A549 (cell line): ENCODE measurements at regions not wholly inside any gene's neighbourhood (a gene's known extent, or its start where the extent isn't known, plus 50 kb on each side); places are given as distances from the start of the nearest gene placed in this dataset.

Experiments
- ATAC-seq, 2 experiments: fragments of 200-7000 bp in 1 of 2; fragments of >200 bp in 1 of 2; cut with Nextera tagmentation in 1 of 2; cut with Tn5 transposase in 1 of 2; 3 replicates each; pipeline versions ENCODE4 v1.8.0 to v1.9.1; 2018 to 2020; ENCODE audit warnings: mild to moderate bottlenecking in 1 of 2, moderate library complexity in 1 of 2
- CTCF ChIA-PET: fragments of 300-600 bp; sonication (Branson Sonifier 250); formaldehyde crosslinking; extraction: SDS; loops from one replicate; lab custom pipeline; 2021; ENCODE audit warnings: antibody characterized with exemption, inconsistent platforms; lab: Yijun Ruan, JAX
- POLR2A ChIA-PET: fragments of 350-600 bp; formaldehyde crosslinking; extraction: SDS; loops from one replicate; lab custom pipeline; 2021; ENCODE audit warnings: antibody characterized with exemption, inconsistent platforms; lab: Yijun Ruan, JAX
- DNase-seq, 2 experiments: peaks; one replicate each; pipeline versions ENCODE4 v3.0.0 to v3.0.0-alpha.2; 2011 to 2016; ENCODE audit warnings: low read depth in 1 of 2, low spot score in 1 of 2
- FAIRE-seq: peaks from 2 replicates; lab custom pipeline; 2011; peaks lifted over from hg19 to GRCh38; lab: Jason Lieb, UNC
- H3K27ac ChIP-seq, 2 experiments: fragments of >200 bp; sonication (Bioruptor Twin); formaldehyde crosslinking; 3 replicates each; pipeline ENCODE4 v1.5.1; 2016 to 2017
- H3K4me1 ChIP-seq: fragments of >200 bp; sonication (Bioruptor Twin); formaldehyde crosslinking; 3 replicates; pipeline ENCODE4 v1.6.1; 2016
- H3K4me2 ChIP-seq: fragments of >200 bp; sonication (Bioruptor Twin); formaldehyde crosslinking; 3 replicates; pipeline ENCODE4 v1.6.1; 2016
- H3K4me3 ChIP-seq: fragments of >200 bp; sonication (Bioruptor Twin); formaldehyde crosslinking; 3 replicates; pipeline ENCODE4 v1.5.1; 2016
- H3K9me3 ChIP-seq: fragments of >200 bp; sonication (Bioruptor Twin); formaldehyde crosslinking; 3 replicates; pipeline ENCODE4 v1.6.1; 2016
- CBX8 ChIP-seq: fragments of 200-600 bp; sonication (generic); IDR thresholded peaks from 2 replicates; pipeline ENCODE4 v1.6.1; 2016
- CHD4 ChIP-seq: fragments of 200-600 bp; sonication (generic); IDR thresholded peaks from 2 replicates; pipeline ENCODE4 v1.6.1; 2016; ENCODE audit warnings: antibody characterized with exemption, mild to moderate bottlenecking, borderline replicate concordance
- CTCF ChIP-seq: fragments of >200 bp; sonication (Bioruptor Twin); formaldehyde crosslinking; IDR thresholded peaks from 3 replicates; pipeline ENCODE4 v1.5.1; 2016
- EHMT2 ChIP-seq: fragments of 200-600 bp; sonication (generic); IDR thresholded peaks from 2 replicates; pipeline ENCODE4 v1.6.1; 2016; ENCODE audit warnings: antibody characterized with exemption, low read depth, mild to moderate bottlenecking, moderate library complexity
- FOSL2 ChIP-seq, 2 experiments: fragments of 450-650 bp in 1 of 2; fragments of >200 bp in 1 of 2; sonication (Bioruptor Twin) in 1 of 2; formaldehyde crosslinking; IDR thresholded peaks; 2 replicates each; pipeline versions ENCODE4 v1.5.0 to v1.6.1; 2016 to 2020; ENCODE audit warnings: mild to moderate bottlenecking in 1 of 2, moderate library complexity in 1 of 2
- GATA3 ChIP-seq: IDR thresholded peaks from 2 replicates; pipeline ENCODE4 v1.6.1; 2012; ENCODE audit warnings: borderline replicate concordance
- HDAC2 ChIP-seq: fragments of 200-600 bp; sonication (generic); IDR thresholded peaks from 2 replicates; pipeline ENCODE4 v1.6.1; 2016
- MAFK ChIP-seq: fragments of 450-650 bp; IDR thresholded peaks from 2 replicates; pipeline ENCODE4 v1.6.1; 2014; ENCODE audit not compliant: partially characterized antibody
- MYC ChIP-seq: IDR thresholded peaks from 2 replicates; pipeline ENCODE4 v1.6.1; 2012; ENCODE audit warnings: mild to moderate bottlenecking, inconsistent platforms, low read length, improper control_type of control experiment, borderline replicate concordance
- NFE2L2 ChIP-seq: fragments of 150-350 bp; conservative IDR thresholded peaks from 2 replicates; pipeline ENCODE4 v1.6.1; 2014; ENCODE audit warnings: low read length
- NR3C1 ChIP-seq: fragments of >200 bp; sonication (Bioruptor Twin); formaldehyde crosslinking; IDR thresholded peaks from 3 replicates; pipeline ENCODE4 v1.6.1; 2017
- POLR2A ChIP-seq: IDR thresholded peaks from 2 replicates; pipeline ENCODE4 v1.6.1; 2012; ENCODE audit warnings: mild to moderate bottlenecking, low read length
- POLR2AphosphoS2 ChIP-seq: conservative IDR thresholded peaks from 2 replicates; pipeline ENCODE4 v1.6.1; 2012; ENCODE audit warnings: low read length, improper control_type of control experiment, inconsistent platforms
- RAD21 ChIP-seq, 2 experiments: fragments of >200 bp in 1 of 2; sonication (Bioruptor Twin) in 1 of 2; formaldehyde crosslinking in 1 of 2; IDR thresholded peaks in 1 of 2; conservative IDR thresholded peaks in 1 of 2; 2 replicates in 1 of 2; 3 replicates in 1 of 2; pipeline ENCODE4 v1.6.1; 2012 to 2018; ENCODE audit warnings: inconsistent platforms in 1 of 2
- RFX5 ChIP-seq: fragments of 450-650 bp; IDR thresholded peaks from 2 replicates; pipeline ENCODE4 v1.7.1; 2014; ENCODE audit warnings: antibody characterized with exemption, mild to moderate bottlenecking, moderate library complexity
- SREBF2 ChIP-seq: fragments of 450-650 bp; IDR thresholded peaks from 2 replicates; pipeline ENCODE4 v1.6.1; 2014; ENCODE audit warnings: mild to moderate bottlenecking, moderate library complexity
- USF2 ChIP-seq: fragments of 450-650 bp; IDR thresholded peaks from 2 replicates; pipeline ENCODE4 v1.6.1; 2014; ENCODE audit warnings: antibody characterized with exemption
- WGBS: methylation state at CpG from one replicate; pipeline ENCODE4 v1.1.6; 2017; ENCODE audit errors: missing lambda C conversion rate; 5-methylcytosine and 5-hydroxymethylcytosine counted together

DNA sequence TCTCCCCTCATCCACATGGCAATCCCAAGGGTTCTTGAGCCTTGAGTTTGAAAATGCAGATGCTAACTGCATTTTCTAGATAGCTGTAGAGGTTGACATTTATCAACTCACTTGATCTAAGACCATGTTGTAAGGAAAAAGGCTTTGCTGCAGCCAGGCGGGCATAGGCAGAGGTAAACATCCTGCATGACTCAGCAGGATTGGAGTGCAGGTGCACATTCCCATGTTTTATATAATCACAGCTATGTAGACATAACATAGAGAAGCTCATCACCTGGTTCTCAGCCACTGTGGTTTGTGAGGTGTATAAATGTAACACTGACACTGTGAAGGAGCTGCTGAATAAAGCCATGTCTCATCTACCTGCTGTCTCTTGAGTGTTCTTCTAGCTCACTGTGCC, 62.3 kb upstream of the PDE5A start:
- CTCF ChIA-PET: no interaction called here
- no peak for FAIRE-seq
- TF ChIP-seq NR3C1 (no peak), MAFK (peak; percentile 31), POLR2AphosphoS2 (no peak), FOSL2 (IDR thresholded peaks at IDR 0.05) (no peak), FOSL2 (CRISPR knock-in tag; IDR thresholded peaks at IDR 0.05) (no peak), NFE2L2 (0 out of 2 replicates have a peak, but pooled peaks have one; percentile 26)
- WGBS: 90% methylated on average over 1 of the region's 1 CpG
- no peak overlapping the region for H3K4me2 ChIP-seq
- no peak for ATAC-seq
- H3K9me3 ChIP-seq: no peaks in the 10 kb centered on the region
- H3K27ac ChIP-seq: no peak overlapping the region
- peak in 1 of 2 experiments; percentile 12 for DNase-seq
- POLR2A ChIA-PET: no interaction called here
- no peak overlapping the region for H3K4me3 ChIP-seq
- H3K4me1 ChIP-seq: no peaks in the 10 kb centered on the region

DNA sequence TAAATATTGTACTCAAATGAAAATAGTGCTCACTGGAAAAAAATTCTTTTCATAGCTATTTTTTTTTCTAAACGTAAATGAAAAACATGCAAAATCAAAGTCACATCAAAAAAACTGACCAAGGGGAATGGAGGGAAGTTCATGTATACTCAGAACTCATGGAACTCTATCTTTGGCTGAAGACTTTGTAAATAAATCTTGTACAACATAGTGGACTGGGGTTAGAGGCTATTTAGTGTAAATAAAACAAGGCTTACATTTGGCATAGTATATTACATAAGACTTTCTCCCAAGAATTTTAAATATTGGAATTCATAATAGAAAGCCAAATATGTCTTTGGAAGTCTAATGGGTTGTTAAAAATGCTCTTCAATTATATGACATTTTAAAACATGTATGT, 59.8 kb upstream of the PDE5A start:
- FAIRE-seq (no peak), ATAC-seq (no peak), DNase-seq (no peak)
- CTCF ChIA-PET: no interaction called here
- WGBS: 47% methylated on average over 1 of the region's 1 CpG
- H3K9me3 ChIP-seq: no peaks in the 10 kb centered on the region
- H3K4me2 ChIP-seq: no peak overlapping the region
- no peak overlapping the region for H3K27ac ChIP-seq
- no peaks in the 10 kb centered on the region; the same call in 2 of the 3 replicates for H3K4me1 ChIP-seq
- POLR2A ChIA-PET: no interaction called here
- H3K4me3 ChIP-seq: no peak overlapping the region
- TF ChIP-seq CTCF (no peak), CBX8 (no peak)

DNA sequence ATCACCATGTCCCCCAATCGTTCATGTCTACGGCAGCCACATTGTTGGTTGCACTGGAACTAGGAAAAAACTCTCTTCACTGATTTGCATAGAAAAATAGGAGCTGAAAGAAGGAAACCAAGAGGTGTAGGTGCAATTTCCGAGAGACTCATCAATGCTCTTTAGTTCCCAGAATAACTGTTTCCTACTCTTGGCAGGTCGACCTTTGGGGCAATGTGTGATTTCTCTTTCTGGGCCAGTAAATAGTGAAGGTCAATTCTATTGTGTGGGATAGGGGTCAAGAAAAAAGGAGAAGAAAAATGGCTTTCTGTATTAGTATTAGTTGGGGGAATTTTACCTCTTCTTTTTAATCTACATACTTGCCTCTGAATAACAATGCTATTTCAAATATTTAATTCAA, 55.9 kb upstream of the PDE5A start:
- no peak overlapping the region for H3K4me2 ChIP-seq
- CTCF ChIA-PET: interaction anchor here (1.0 kb wide), 1 partner anchor 56 kb away, joined by 3 read pairs; no protein-coding TSS in a partner anchor
- WGBS: 65% methylated on average over 4 of the region's 4 CpGs
- H3K27ac ChIP-seq: no peak overlapping the region
- H3K4me3 ChIP-seq: no peak overlapping the region
- no peak for FAIRE-seq
- peaks cover 5% of the 10 kb centered on the region; the same call in 1 of the 3 replicates for H3K4me1 ChIP-seq
- TF ChIP-seq RFX5 (no peak), USF2 (no peak), HDAC2 (no peak), POLR2A (no peak), EHMT2 (no peak), SREBF2 (no peak), RAD21 (conservative IDR thresholded peaks at IDR 0.05 in 1 of 2, IDR thresholded peaks at IDR 0.05 in 1 of 2) (no peak), CHD4 (no peak), MAFK (no peak)
- POLR2A ChIA-PET: no interaction called here
- DNase-seq: no peak
- H3K9me3 ChIP-seq: no peaks in the 10 kb centered on the region
- no peak for ATAC-seq

GRCh38 chr4:119683518-119683917, 54.9 kb upstream of the PDE5A start:
- POLR2A ChIA-PET: no interaction called here
- DNase-seq (peak in 1 of 2 experiments; percentile 37), ATAC-seq (peak in 1 of 2 experiments; percentile 65; a peak in 2 of 6 replicates), FAIRE-seq (no peak)
- Histone ChIP-seq H3K4me1 (peaks cover 5% of the 10 kb centered on the region; the same call in 1 of the 3 replicates), H3K9me3 (no peaks in the 10 kb centered on the region), H3K4me2 (peak overlapping the region; percentile 36; the same call in 1 of the 3 replicates), H3K4me3 (no peak overlapping the region), H3K27ac (no peak overlapping the region)
- CTCF ChIA-PET: interaction anchor here (1.1 kb wide), 1 partner anchor 55 kb away, joined by 4 read pairs; the partner anchor contains the start of gene PDE5A
- no peak for TF ChIP-seq MYC
- TF ChIP-seq GATA3: peak; percentile 28; the same call in 1 of the 2 replicates
- WGBS: 6% methylated on average over 1 of the region's 1 CpG
